Activated CD4-positive, alpha-beta T cell treated with anti-CD3 and anti-CD28 coated beads, Interleukin-10, Interleukin-2, amounts not matched to agents 100 ng/mL and 50 ng/mL, durations not matched to agents 16 hours and 8 hours (primary cell): ENCODE measurements at regions not wholly inside any gene's neighbourhood (a gene's known extent, or its start where the extent isn't known, plus 50 kb on each side); places are given as distances from the start of the nearest gene placed in this dataset.
"Not testable (repeated sequence)": the region's sequence is repeated elsewhere in the genome, so short reads cannot be mapped to it uniquely, and the experiment has no call there.

Source experiments
- DNase-seq: peaks from one replicate; pipeline ENCODE4 v3.0.0-alpha.2; 2020

DNA sequence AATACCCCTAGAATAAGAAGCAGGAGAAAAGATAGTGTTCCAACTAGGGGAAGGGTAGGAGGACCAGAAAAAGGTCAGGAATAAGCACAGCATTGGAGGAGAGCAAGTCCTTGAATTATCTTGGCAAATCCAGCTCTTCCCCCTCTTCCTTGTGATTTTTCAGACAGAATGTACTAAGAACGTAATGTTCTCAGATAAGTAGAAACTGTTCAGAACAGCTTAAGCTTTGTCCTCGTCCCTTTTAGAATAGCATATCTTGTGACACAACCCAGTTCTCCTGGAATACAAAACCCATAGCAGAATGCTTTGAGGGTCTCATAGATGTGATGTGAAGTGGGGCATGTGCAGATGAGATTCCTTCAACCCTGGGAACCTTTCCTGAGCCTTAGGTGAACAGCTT lies 97.4 kb downstream of the EMB start:
- DNase-seq: no peak

DNA sequence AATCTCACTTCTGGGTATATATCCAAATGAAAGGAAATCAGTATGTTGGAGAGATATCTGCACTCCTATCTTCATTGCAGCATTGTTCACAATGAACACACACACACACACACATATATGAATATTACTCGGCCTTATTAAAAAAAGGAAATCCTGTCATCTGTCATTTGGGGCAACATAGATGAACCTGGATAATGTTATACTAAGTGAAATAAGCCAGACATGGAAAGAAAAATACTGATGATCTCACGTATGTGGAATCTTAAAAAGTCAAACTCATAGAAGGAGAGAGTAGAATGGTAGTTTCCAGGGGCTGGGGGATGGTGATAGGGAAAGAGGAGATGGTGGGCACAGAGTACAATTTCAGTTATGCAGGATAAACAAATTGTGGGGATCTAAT lies 100.3 kb downstream of the EMB start:
- no peak for DNase-seq

DNA sequence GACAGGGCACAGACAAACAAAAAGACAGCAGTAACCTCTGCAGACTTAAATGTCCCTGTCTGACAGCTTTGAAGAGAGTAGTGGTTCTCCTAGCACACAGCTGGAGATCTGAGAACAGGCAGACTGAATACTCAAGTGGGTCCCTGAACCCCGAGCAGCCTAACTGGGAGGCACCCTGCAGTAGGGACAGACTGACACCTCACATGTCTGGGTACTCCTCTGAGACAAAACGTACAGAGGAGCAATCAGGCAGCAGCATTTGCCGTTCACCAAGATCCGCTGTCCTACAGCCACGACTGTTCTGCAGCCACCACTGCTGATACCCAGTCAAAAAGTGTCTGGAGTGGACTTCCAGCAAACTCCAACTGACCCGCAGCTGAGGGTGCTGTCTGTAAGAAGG lies 110.5 kb downstream of the EMB start:
- not testable (repeated sequence) for DNase-seq

DNA sequence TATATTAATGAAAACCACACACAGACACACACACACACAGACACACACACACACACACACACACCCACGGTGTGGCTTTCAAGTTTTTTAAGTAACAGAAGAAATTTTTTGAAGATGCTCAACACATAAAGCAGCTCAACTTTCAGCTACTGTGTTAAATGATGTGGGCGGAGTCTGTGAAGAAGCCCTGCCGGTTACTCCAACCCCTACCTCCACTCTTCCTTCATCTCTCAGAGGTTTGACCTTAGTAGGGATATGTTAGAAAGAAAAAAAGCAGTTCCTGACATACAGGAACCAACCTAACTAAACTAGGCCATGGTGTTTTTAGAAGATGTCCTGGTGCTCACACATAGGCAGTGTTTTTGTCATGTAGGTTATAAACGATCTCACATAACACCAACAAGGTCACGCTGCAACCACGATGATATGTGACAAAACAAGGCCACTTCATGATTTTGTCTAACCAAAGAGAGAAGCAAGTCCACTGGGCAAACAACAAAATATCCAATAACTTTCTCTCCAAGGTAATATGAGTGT lies 112.8 kb downstream of the EMB start:
- DNase-seq: no peak

DNA sequence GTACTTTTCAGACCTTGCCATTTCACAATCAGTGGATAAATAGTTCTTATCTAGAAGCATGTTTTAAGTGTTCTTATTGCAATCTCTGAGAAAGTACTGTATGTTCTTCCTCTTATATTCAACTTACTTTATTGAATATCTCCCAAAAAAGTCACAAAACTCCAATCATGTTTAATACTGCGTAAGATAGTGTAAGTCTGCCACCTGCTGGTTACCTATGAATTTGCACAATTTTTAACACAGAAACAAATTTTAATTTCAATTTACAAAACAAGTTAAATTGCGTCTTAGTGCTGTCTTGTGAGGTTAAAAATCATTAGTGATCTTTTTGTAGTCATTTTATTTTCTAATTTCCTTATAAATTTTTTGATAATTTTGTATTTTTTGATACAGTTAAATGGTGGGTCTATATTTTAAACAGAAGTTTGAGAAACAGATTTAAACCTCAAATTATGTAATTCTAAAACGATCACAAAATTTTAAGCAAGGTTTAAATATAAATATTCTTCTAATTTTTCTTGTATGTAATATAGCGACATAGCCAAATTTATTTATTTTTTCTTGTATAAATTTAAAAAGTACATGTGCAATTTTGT lies 115.8 kb downstream of the EMB start:
- peak; percentile 24 for DNase-seq

DNA sequence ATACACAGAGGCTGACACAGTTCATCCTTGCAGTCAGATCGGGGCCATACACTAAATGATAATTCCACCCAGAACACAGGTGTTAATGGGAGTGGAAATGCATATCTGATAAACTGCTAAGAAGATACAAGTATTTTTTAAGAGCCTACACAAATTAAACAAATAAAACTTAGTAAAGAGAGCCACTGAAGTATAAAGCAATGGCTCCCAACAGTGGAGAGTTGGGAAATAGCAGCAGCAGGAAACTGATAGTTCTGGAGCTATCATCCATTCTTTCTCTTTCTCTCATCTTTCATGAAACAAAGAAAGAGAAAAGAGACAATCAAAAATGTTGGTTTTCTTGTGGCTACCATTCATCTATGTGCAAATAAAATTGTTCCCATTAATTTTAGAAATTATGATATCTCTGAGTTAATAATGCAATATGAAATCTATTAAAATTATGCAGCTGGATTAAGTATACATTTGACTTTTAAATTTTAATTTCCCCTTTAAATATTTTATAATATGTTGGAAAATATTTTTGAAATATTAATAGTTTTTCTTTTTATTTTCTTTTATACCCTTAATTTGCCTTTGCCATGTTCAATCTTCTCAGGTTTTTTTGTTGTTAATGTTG lies 120.8 kb downstream of the EMB start:
- no peak for DNase-seq

DNA sequence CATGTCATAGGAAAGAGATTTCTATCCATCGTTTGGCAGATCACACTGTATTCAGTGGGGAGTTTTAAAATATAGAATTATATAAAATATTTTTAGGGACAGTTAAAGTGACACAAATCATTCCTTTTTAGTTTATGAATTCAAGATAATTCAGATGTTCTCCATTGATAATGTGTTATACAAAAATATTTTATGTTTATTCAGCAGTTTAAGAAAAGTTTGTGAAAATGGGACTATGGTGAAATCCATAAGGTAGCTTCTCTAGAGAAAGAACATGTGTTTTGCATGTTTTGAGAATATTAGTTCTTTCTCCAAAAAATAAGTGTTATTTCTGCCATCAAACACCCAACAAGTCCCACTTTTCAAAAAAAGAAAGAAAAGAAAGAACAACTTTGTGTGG lies 122.9 kb downstream of the EMB start:
- no peak for DNase-seq

DNA sequence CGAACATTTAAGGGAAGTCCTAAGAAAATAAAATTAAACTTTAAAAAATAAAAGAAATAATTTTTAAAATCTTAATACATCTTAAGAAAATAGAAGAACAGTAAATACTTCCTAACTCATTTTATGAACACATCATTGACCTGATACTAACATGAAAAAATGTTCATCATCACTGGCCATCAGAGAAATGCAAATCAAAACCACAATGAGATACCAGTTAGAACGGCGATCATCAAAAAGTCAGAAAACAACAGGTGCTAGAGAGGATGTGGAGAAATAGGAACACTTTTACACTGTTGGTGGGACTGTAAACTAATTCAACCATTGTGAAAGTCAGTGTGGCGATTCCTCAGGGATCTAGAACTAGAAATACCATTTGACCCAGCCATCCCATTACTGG lies 134.6 kb downstream of the EMB start:
- DNase-seq: not testable (repeated sequence)

DNA sequence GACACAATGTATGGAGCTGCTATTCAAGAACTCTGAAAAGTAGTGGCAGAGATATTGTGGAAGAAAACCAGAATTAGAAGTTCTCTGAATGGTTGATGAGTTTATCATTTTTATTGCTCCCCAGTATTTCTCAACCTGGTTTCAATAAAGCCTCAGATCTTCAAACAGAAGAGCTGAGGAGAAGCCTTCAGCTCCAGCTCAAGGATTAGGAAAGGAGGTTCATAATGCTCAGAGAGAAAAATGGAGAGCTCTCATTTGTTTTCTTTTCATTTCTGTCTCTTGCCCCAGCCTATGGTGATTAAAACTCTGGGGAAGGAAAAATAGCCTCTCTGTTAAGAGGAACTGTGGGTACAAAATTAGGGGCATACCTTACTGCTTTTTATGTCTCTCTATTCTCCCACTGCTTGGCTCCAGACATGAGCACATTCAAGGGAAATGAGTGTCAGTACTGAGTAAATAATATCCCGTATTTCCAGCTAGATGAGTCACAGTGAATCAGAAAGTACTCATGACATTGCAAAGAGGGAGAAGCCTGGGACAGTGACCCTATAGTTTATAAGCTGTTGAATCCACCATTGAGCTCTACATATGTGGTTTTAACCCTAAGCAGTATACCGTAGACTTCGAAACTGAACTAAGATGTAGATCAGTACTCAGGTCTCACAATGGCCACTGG lies 138.1 kb downstream of the EMB start:
- DNase-seq: no peak

DNA sequence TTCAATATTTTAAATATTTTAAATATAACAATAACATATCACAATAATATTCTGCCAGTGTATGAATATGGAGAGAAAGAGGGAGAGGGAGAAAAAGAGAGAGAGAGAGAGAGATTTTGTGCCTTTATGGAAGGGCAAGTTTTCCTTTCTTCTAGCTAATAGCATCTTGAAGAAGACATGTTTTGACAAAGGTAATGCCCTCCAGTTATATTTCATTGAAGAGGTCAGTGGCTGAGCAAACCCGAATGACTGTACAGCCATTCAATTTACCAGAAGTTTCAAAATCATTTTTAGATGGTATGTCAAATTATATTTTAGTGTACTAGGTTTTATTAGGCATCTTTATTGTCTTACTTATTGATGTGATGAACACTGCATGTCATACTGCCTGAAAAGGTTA lies 139.3 kb downstream of the EMB start:
- no peak for DNase-seq

DNA sequence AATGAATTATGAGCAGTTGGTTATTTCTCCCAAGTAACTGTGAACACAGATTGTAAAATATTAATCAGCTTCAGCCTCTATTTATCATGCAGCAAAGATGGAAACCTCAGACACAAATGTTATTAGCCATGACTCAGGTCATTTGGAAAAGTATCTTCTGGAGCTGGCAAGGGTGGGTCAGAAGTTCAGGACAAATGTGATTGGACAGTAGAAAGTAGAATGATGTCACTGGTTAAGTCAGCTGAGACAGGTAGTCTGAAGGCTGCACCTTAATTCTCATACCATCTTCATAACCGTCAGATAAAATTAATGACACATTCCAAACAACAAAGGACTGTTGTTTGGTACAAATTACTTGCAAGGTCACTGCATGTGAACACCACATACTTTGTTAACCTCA lies 140.2 kb downstream of the EMB start:
- no peak for DNase-seq

DNA sequence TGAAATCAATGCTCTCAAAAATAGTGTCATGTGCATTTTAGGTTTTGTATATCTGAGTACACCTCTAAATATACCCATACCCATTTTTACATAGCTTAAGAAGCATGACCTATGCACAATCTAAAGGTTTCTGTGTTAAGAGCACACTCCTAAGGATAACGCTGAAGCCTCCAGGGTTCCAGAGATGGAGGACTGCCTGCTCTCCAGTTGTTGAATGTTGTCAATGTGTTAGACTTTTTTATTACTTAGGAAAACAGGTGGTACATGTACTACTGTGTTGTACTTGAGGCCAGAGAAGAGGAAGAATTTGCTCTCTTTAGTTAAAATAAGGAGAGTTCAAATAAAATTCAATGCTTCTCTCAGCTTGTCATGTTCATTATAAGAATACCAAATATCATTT lies 141.2 kb downstream of the EMB start:
- no peak for DNase-seq

DNA sequence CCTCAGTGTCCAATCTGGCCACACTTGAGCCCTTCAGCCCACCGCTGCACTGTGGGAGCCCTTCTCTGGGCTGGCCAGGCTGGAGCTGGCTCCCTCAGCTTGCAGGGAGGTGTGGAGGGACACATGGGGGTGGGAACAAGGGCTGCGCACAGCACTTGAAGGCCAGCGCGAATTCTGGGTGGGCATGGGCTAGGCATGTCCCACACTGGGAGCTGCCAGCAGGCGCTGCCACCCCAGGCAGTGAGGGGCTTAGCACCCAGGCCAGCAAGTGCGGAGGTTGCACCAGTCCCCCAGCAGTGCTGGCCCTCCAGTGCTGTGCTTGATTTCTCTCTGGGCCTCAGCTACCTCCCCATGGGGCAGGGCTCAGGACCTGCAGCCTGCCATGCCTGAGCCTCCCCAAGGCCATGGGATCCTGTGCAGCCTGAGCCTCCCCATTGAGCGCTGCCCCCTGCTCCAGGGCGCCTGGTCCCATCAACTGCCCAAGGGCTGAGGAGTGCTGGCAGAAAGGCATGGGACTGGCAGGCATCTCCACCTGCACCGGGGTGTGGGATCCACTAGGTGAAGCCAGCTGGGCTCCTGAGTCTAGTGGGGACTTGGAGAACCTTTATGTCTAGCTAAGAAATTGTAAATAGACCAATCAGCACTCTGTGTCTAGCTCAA lies 148.2 kb downstream of the EMB start:
- DNase-seq: no peak

DNA sequence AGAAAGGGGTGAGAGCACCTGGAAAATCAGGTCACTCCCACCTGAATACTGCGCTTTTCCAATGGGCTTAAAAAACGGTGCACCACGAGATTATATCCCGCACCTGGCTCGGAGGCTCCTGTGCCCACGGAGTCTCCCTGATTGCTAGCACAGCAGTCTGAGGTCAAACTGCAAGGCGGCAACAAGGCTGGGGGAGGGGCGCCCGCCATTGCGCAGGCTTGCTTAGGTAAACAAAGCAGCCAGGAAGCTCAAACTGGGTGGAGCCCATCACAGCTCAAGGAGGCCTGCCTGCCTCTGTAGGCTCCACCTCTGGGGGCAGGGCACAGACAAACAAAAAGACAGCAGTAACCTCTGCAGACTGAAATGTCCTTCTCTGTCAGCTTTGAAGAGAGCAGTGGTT lies 160.6 kb downstream of the EMB start:
- not testable (repeated sequence) for DNase-seq
